H1 (cell line): ENCODE measurements at regions not wholly inside any gene's neighbourhood (a gene's known extent, or its start where the extent isn't known, plus 50 kb on each side); places are given as distances from the start of the nearest gene placed in this dataset.

ENCODE experiments used
- CTCF ChIA-PET: fragments of 300-600 bp; sonication (Branson Sonifier 250); formaldehyde crosslinking; loops from one replicate; lab custom pipeline; 2021; ENCODE audit not compliant: partially characterized antibody; lab: Charles Lee
- POLR2A ChIA-PET: fragments of 300-600 bp; sonication (Branson Sonifier 250); formaldehyde crosslinking; loops from one replicate; lab custom pipeline; 2021; ENCODE audit warnings: inconsistent platforms; ENCODE audit not compliant: partially characterized antibody; lab: Charles Lee
- DNase-seq, 2 experiments: peaks; one replicate each; pipeline versions ENCODE4 v3.0.0 to v3.0.0-alpha.2; 2010 to 2022; ENCODE audit warnings: low spot score in 2 of 2, low read depth in 1 of 2, mixed read lengths in 1 of 2
- FAIRE-seq: peaks from 2 replicates; lab custom pipeline; 2011; peaks lifted over from hg19 to GRCh38; lab: Jason Lieb, UNC
- H2AFZ ChIP-seq: 2 replicates; pipeline ENCODE4 v1.8.1; 2012; ENCODE audit warnings: low read length, inconsistent platforms
- H2AK5ac ChIP-seq: 2 replicates; pipeline ENCODE4 v1.6.1; 2013; ENCODE audit warnings: low read depth, low read length
- H2BK120ac ChIP-seq: replicated peaks from 2 replicates; pipeline ENCODE3; 2013; ENCODE audit warnings: low read depth, low read length, inconsistent platforms
- H2BK12ac ChIP-seq: 2 replicates; pipeline ENCODE4 v1.6.1; 2013; ENCODE audit warnings: low read depth, low read length
- H2BK15ac ChIP-seq: 2 replicates; pipeline ENCODE4 v1.6.1; 2013; ENCODE audit warnings: low read length
- H2BK20ac ChIP-seq: 2 replicates; pipeline ENCODE4 v1.6.1; 2013; ENCODE audit warnings: low read length
- H2BK5ac ChIP-seq: 2 replicates; pipeline ENCODE4 v1.6.1; 2013; ENCODE audit warnings: low read depth, low read length
- H3K14ac ChIP-seq: 2 replicates; pipeline ENCODE4 v1.6.1; 2013; ENCODE audit warnings: inconsistent platforms; ENCODE audit not compliant: insufficient read length
- H3K18ac ChIP-seq: 2 replicates; pipeline ENCODE4 v1.6.1; 2013; ENCODE audit warnings: low read length; ENCODE audit errors: extremely low read depth
- H3K23ac ChIP-seq: 2 replicates; pipeline ENCODE4 v1.6.1; 2013; ENCODE audit warnings: inconsistent platforms; ENCODE audit not compliant: insufficient read length
- H3K23me2 ChIP-seq: 2 replicates; pipeline ENCODE4 v1.6.1; 2013; ENCODE audit warnings: low read depth, low read length
- H3K27ac ChIP-seq: 2 replicates; pipeline ENCODE4 v1.6.1; 2011; ENCODE audit warnings: low read depth, low read length, inconsistent platforms
- H3K27me3 ChIP-seq, 4 experiments: replicated peaks in 1 of 4; 1 replicate in 1 of 4; 2 replicates in 3 of 4; pipeline versions ENCODE4 v1.6.1 to v1.8.1; 2011 to 2013; ENCODE audit warnings: low read length in 3 of 4, mild to moderate bottlenecking in 3 of 4, inconsistent platforms in 2 of 4, mixed read lengths in 2 of 4, moderate library complexity in 1 of 4; ENCODE audit not compliant: control insufficient read depth in 3 of 4, insufficient read depth in 3 of 4; ENCODE audit errors: extremely low read depth in 1 of 4
- H3K36me3 ChIP-seq, 4 experiments: 2 replicates each; pipeline versions ENCODE4 v1.6.1 to v1.8.1; 2011 to 2013; ENCODE audit warnings: mild to moderate bottlenecking in 4 of 4, low read length in 3 of 4, moderate library complexity in 2 of 4, control low read depth in 1 of 4, inconsistent platforms in 1 of 4; ENCODE audit not compliant: insufficient read depth in 4 of 4, control insufficient read depth in 2 of 4
- H3K4ac ChIP-seq: replicated peaks from 2 replicates; pipeline ENCODE3; 2013; ENCODE audit warnings: low read length, low read depth, mixed read lengths, inconsistent platforms; ENCODE audit not compliant: insufficient read length
- H3K4me1 ChIP-seq, 4 experiments: replicated peaks in 1 of 4; 1 replicate in 1 of 4; 2 replicates in 3 of 4; pipeline versions ENCODE4 v1.6.1 to v1.8.1; 2011 to 2013; ENCODE audit warnings: low read length in 3 of 4, inconsistent platforms in 2 of 4, mixed read lengths in 1 of 4; ENCODE audit not compliant: insufficient read depth in 4 of 4, control insufficient read depth in 3 of 4
- H3K4me2 ChIP-seq, 2 experiments: 2 replicates each; pipeline versions ENCODE4 v1.6.1 to v1.8.1; 2011 to 2013; ENCODE audit warnings: low read depth in 2 of 2, low read length in 2 of 2, control low read depth in 1 of 2, inconsistent platforms in 1 of 2, mild to moderate bottlenecking in 1 of 2; ENCODE audit not compliant: insufficient read depth in 1 of 2
- H3K4me3 ChIP-seq, 4 experiments: fragments of 200-600, 300-600 bp in 1 of 4; sonication (generic), shearing (Covaris generic), sonication (Bioruptor Twin) in 1 of 4; 2 replicates each; pipeline versions ENCODE4 v1.5.1 to v1.8.1; 2011 to 2016; ENCODE audit warnings: low read length in 4 of 4, low read depth in 3 of 4, control low read depth in 2 of 4, inconsistent platforms in 2 of 4, mild to moderate bottlenecking in 2 of 4, mixed read lengths in 1 of 4, moderate library complexity in 1 of 4; ENCODE audit not compliant: insufficient read depth in 2 of 4; ENCODE audit errors: extremely low read depth in 1 of 4
- H3K56ac ChIP-seq: replicated peaks from 2 replicates; pipeline ENCODE3; 2013; ENCODE audit warnings: low read depth, mild to moderate bottlenecking, mixed read lengths, low read length, inconsistent platforms; ENCODE audit not compliant: insufficient read length
- H3K79me1 ChIP-seq: 2 replicates; pipeline ENCODE4 v1.6.1; 2013; ENCODE audit warnings: low read depth, low read length, control low read depth
- H3K79me2 ChIP-seq, 2 experiments: 2 replicates each; pipeline versions ENCODE4 v1.6.1 to v1.8.1; 2012 to 2013; ENCODE audit warnings: low read length in 2 of 2, mild to moderate bottlenecking in 2 of 2, inconsistent platforms in 1 of 2; ENCODE audit not compliant: insufficient read depth in 2 of 2, control insufficient read depth in 1 of 2
- H3K9ac ChIP-seq, 4 experiments: replicated peaks in 1 of 4; 1 replicate in 1 of 4; 2 replicates in 3 of 4; pipeline versions ENCODE4 v1.6.1 to v1.8.1; 2011 to 2013; ENCODE audit warnings: low read depth in 3 of 4, low read length in 3 of 4, control low read depth in 2 of 4, mild to moderate bottlenecking in 2 of 4, moderate library complexity in 2 of 4, inconsistent platforms in 1 of 4; ENCODE audit errors: extremely low read depth in 1 of 4
- H3K9me3 ChIP-seq, 2 experiments: 2 replicates each; pipeline versions ENCODE4 v1.6.1 to v1.8.1; 2012 to 2013; ENCODE audit warnings: mild to moderate bottlenecking in 2 of 2, moderate library complexity in 2 of 2, control low read depth in 1 of 2, inconsistent platforms in 1 of 2, low read depth in 1 of 2, low read length in 1 of 2, mixed read lengths in 1 of 2; ENCODE audit not compliant: insufficient read depth in 2 of 2
- H4K20me1 ChIP-seq, 2 experiments: replicated peaks in 1 of 2; 2 replicates each; pipeline versions ENCODE3 to v1.8.1; 2011 to 2013; ENCODE audit warnings: inconsistent platforms in 2 of 2, low read length in 2 of 2, mild to moderate bottlenecking in 1 of 2; ENCODE audit not compliant: insufficient read depth in 2 of 2, control insufficient read depth in 1 of 2
- H4K5ac ChIP-seq: 2 replicates; pipeline ENCODE4 v1.6.1; 2013; ENCODE audit warnings: low read length, low read depth, mixed read lengths, inconsistent platforms; ENCODE audit not compliant: insufficient read length
- H4K8ac ChIP-seq: 2 replicates; pipeline ENCODE4 v1.8.0; 2013; ENCODE audit warnings: mild to moderate bottlenecking, moderate library complexity, low read length, inconsistent platforms; ENCODE audit not compliant: insufficient read depth; ENCODE audit errors: extremely low read depth
- H4K91ac ChIP-seq: replicated peaks from 2 replicates; pipeline ENCODE3; 2013; ENCODE audit warnings: low read length, mixed read lengths, inconsistent platforms; ENCODE audit not compliant: insufficient read length
- ATF2 ChIP-seq: IDR thresholded peaks from 2 replicates; pipeline ENCODE4 v1.6.1; 2012; ENCODE audit warnings: low read length, inconsistent platforms
- CHD2 ChIP-seq: IDR thresholded peaks from 2 replicates; pipeline ENCODE4 v1.6.1; 2012; ENCODE audit warnings: low read length, improper control_type of control experiment
- EZH2 ChIP-seq: fragments of 200-600 bp; sonication (generic); IDR thresholded peaks from 2 replicates; pipeline ENCODE4 v1.7.1; 2012; ENCODE audit warnings: low read depth, mild to moderate bottlenecking, moderate library complexity, low read length, inconsistent platforms; ENCODE audit not compliant: severe bottlenecking
- GTF2F1 ChIP-seq: IDR thresholded peaks from 2 replicates; pipeline ENCODE4 v1.6.1; 2012; ENCODE audit warnings: low read depth, low read length, improper control_type of control experiment, borderline replicate concordance
- JUN ChIP-seq: IDR thresholded peaks from 2 replicates; pipeline ENCODE4 v1.6.1; 2011; ENCODE audit warnings: low read depth, mild to moderate bottlenecking, improper control_type of control experiment, low read length
- MAX ChIP-seq: IDR thresholded peaks from 2 replicates; pipeline ENCODE4 v1.6.1; 2012; ENCODE audit warnings: inconsistent platforms
- PHF8 ChIP-seq: fragments of 200-600 bp; sonication (generic); conservative IDR thresholded peaks from 2 replicates; pipeline ENCODE4 v1.7.1; 2012; ENCODE audit warnings: low read depth, mild to moderate bottlenecking, inconsistent platforms, low read length, moderate library complexity
- POU5F1 ChIP-seq: IDR thresholded peaks from 2 replicates; pipeline ENCODE4 v1.6.1; 2011; ENCODE audit warnings: low read depth, mild to moderate bottlenecking, low read length, moderate library complexity
- SRF ChIP-seq: IDR thresholded peaks from 2 replicates; pipeline ENCODE4 v1.6.1; 2011; ENCODE audit warnings: mild to moderate bottlenecking, low read depth, low read length, moderate library complexity
- TEAD4 ChIP-seq: IDR thresholded peaks from 2 replicates; pipeline ENCODE4 v1.6.1; 2012; ENCODE audit warnings: low read depth, low read length, inconsistent platforms, mixed read lengths
- WGBS, 2 experiments: shearing (Covaris generic) in 1 of 2; methylation state at CpG; one replicate each; pipeline versions ENCODE4 v1.1.6 to v1.1.7; 2013 to 2015; ENCODE audit warnings: low lambda C conversion rate in 2 of 2, mixed read lengths in 2 of 2, inconsistent platforms in 1 of 2, low coverage in 1 of 2, missing lambda C conversion rate in 1 of 2; ENCODE audit not compliant: insufficient replicate concordance in 2 of 2, insufficient coverage in 1 of 2, insufficient read length in 1 of 2; ENCODE audit errors: extremely low coverage in 1 of 2, missing lambda C conversion rate in 1 of 2; 5-methylcytosine and 5-hydroxymethylcytosine counted together

GRCh38 chr18:22282311-22283115 is 113.1 kb downstream of the GATA6 start:
- DNase-seq (no peak), FAIRE-seq (no peak)
- ChIA-PET POLR2A (no interaction called here), CTCF (interaction anchor here (0.6 to 1.6 kb wide), 5 partner anchors 10 to 69 kb away, joined by 3 to 5 read pairs (median 4); no protein-coding TSS in a partner anchor)
- Histone ChIP-seq H3K18ac (no peak overlapping the region), H3K36me3 (no peaks in the 10 kb centered on the region), H3K4me2 (no peak overlapping the region), H2AFZ (no peak overlapping the region), H3K23ac (no peak overlapping the region), H3K27ac (no peak overlapping the region), H3K56ac (no peak overlapping the region), H2BK20ac (no peak overlapping the region), H4K5ac (no peak overlapping the region), H2BK12ac (no peak overlapping the region), H2BK5ac (no peak overlapping the region), H4K8ac (no peak overlapping the region), H3K14ac (no peak overlapping the region), H2BK120ac (no peak overlapping the region), H2AK5ac (no peak overlapping the region), H3K9me3 (no peaks in the 10 kb centered on the region), H2BK15ac (no peak overlapping the region), H4K20me1 (no peaks in the 10 kb centered on the region), H3K4me1 (no peaks in the 10 kb centered on the region), H3K27me3 (no peaks in the 10 kb centered on the region), H3K9ac (no peak overlapping the region), H3K4me3 (no peak overlapping the region), H3K79me2 (no peaks in the 10 kb centered on the region), H3K4ac (no peak overlapping the region), H3K23me2 (no peaks in the 10 kb centered on the region), H4K91ac (no peak overlapping the region), H3K79me1 (no peaks in the 10 kb centered on the region)
- WGBS, 2 experiments = 93% methylated on average over 8 of the region's 8 CpGs; no CpG with 5 or more reads in 1 of the 2 experiments
- TF ChIP-seq JUN (no peak), PHF8 (no peak), CHD2 (no peak), MAX (no peak), EZH2 (no peak), ATF2 (no peak), TEAD4 (no peak), POU5F1 (no peak), SRF (no peak), GTF2F1 (no peak)
